HG02798 (cell line): ENCODE measurements at regions not wholly inside any gene's neighbourhood (a gene's known extent, or its start where the extent isn't known, plus 50 kb on each side); places are given as distances from the start of the nearest gene placed in this dataset.

Experiments used
- ATAC-seq: cut with Tn5 transposase; IDR thresholded peaks from one replicate; pipeline ENCODE4 v1.9.1; 2021; ENCODE audit warnings: mild to moderate bottlenecking; ENCODE audit not compliant: unreplicated experiment, poor library complexity

- ATAC-seq = no peak
These were observed 121.1 kb upstream of the ATP6AP2 start for GRCh38 chrX:40459571-40460158.

GRCh38 chrX:40457406-40457805 lies 123.4 kb upstream of the ATP6AP2 start:
- no peak for ATAC-seq

- ATAC-seq = no peak
These were observed 128.7 kb upstream of the ATP6AP2 start for GRCh38 chrX:40452031-40452430.

GRCh38 chrX:40449956-40450706 lies 130.6 kb upstream of the ATP6AP2 start:
- ATAC-seq = no peak

- no peak for ATAC-seq
These were observed 131.4 kb upstream of the ATP6AP2 start for GRCh38 chrX:40449396-40449795.

- ATAC-seq = no peak
These were observed 132.0 kb upstream of the ATP6AP2 start for GRCh38 chrX:40448793-40449192.

GRCh38 chrX:40446921-40447320 lies 133.8 kb upstream of the ATP6AP2 start:
- no peak for ATAC-seq

GRCh38 chrX:40445691-40446090 lies 135.1 kb upstream of the ATP6AP2 start:
- no peak for ATAC-seq

- ATAC-seq = no peak
These were observed 135.8 kb upstream of the ATP6AP2 start for GRCh38 chrX:40444798-40445496.

- ATAC-seq = no peak
These were observed 136.6 kb upstream of the ATP6AP2 start for GRCh38 chrX:40444133-40444532.

- ATAC-seq = no peak
These were observed 139.9 kb upstream of the ATP6AP2 start for GRCh38 chrX:40440866-40441265.

GRCh38 chrX:40439625-40440532 lies 140.9 kb upstream of the ATP6AP2 start:
- ATAC-seq = no peak

- ATAC-seq = no peak
These were observed 143.4 kb upstream of the ATP6AP2 start for GRCh38 chrX:40437348-40437747.

GRCh38 chrX:40434947-40435346 lies 145.8 kb upstream of the ATP6AP2 start:
- no peak for ATAC-seq

- no peak for ATAC-seq
These were observed 146.3 kb upstream of the ATP6AP2 start for GRCh38 chrX:40434443-40434842.

GRCh38 chrX:40433160-40433559 lies 147.6 kb upstream of the ATP6AP2 start:
- ATAC-seq = no peak

GRCh38 chrX:40424259-40424658 lies 156.5 kb upstream of the ATP6AP2 start:
- ATAC-seq = no peak

GRCh38 chrX:40423299-40423698 lies 157.5 kb upstream of the ATP6AP2 start:
- ATAC-seq = no peak

- ATAC-seq = no peak
These were observed 158.7 kb upstream of the ATP6AP2 start for GRCh38 chrX:40422021-40422420.

- ATAC-seq = peak; percentile 70
These were observed 159.7 kb upstream of the ATP6AP2 start for GRCh38 chrX:40420899-40421729.
